RKO (cell line): ENCODE measurements at regions not wholly inside any gene's neighbourhood (a gene's known extent, or its start where the extent isn't known, plus 50 kb on each side); places are given as distances from the start of the nearest gene placed in this dataset.

Experiments used
- DNase-seq: peaks from one replicate; pipeline ENCODE4 v3.0.0-alpha.2; 2016; ENCODE audit warnings: low spot score

DNA sequence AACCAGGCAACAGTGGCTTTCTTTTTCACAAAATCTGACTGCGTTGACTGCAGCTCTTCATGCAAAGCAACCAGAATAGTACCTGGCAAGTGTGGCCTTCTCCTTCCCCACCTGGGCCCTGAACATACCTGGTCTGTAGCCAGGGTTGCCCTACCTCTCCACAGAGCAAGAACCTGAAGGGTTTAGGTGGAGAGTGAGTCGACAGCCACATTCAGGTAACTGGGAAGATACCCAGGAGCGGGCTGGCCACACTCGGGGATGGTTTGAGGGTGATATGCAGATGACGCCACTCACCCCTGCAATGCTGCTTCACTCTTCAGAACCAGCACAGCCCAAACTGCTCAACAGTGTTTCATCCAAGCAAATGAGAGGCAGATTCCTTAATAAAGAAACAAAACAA lies 117.3 kb downstream of the TTC32 start:
- no peak for DNase-seq

DNA sequence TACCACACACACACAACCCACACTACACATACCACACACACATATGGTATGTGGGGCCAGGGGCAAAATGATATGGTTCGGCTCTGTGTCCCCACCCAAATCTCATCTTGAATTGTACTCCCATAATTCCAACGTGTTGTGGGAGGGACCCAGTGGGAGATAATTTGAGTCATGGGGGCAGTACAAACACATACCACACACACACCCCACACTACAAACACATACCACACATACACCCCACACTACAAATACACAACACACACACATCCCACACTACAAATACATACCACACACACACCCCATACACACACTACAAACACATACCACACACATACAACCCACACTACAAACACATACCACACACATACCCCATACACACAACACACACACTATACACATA lies 117.8 kb downstream of the TTC32 start:
- DNase-seq, result no peak

DNA sequence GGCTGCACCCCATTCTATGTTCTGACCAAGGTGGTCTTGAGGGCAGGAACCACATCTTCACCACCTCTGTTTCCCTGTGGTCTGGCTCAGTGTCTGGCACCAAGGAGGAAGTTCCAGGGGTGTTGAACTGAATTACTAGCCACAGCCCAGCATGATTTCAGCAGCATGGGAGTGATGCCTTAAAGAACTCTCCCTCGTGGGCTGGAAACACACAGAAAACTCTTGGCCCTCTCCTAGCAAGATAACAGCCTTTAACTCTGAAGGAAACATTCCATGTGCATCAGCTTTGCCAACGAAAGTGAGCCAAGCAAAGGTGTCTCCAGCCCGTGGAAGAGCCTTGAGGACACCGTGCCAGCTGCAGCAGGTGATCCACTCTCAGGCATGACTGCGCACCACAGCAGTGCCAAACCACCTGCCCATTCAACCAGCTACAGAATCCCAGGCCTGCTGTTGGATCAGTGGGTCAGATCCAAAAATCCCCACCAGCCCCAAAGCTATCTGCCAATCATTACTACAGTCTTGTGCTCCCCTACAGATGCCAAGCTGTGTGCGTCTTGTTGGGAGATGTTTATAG lies 124.8 kb downstream of the TTC32 start:
- no peak for DNase-seq

DNA sequence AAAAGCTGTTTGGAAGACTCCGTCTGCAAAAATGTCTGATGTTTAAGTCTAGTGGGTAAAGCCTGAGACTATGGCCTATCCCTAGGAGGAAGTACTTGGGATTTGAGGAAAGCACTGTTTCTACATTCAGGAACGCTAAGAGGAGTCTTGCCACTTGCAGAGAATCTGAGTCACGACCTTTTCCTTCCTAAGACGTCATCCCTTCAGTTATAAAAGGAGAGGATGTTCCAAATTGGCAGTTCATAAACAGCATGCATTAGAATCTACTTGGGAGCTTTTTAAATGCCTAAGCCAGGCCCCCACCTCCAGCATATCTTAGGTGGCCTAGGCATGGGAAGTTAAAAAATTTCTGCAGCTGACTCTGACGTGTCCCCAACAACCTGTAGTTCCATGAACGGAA lies 125.9 kb downstream of the TTC32 start:
- no peak for DNase-seq

DNA sequence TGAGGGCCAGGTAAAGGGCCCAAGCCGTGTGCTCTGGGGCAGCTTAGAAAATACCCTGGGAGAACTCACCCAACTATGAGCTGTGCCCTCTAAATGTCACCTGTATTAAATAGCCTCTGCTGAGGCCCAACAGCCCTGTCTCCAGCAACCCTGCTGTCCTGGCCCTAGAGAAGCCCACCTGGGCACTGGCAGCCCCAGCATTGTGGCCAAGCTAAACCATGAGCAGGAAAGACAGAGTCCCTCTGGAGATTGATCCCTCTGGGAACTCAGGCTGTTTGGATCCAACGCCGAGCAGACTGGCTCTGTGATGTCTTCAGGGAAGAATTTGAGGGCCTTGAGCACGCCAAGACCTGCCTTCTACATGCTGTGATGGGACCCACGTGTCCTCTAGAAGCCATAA lies 126.5 kb downstream of the TTC32 start:
- DNase-seq, result no peak

DNA sequence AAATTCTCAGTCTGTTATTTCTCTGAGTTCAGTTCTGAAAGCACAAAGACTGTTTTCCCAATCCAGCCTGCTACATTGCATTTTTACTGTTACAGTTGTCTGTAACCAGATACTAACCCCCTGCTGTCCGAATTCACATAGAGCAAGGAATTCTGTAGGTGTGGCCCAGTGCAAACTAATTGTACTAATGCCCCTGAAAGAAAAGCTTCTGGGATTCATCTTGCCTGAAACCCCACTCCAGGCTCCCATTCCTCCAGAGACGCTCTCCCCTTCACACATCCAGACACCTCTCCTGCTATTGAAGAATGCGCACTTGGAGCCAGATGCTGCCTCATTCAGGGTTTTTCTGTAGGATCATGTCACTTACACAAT lies 127.0 kb downstream of the TTC32 start:
- DNase-seq, result no peak

DNA sequence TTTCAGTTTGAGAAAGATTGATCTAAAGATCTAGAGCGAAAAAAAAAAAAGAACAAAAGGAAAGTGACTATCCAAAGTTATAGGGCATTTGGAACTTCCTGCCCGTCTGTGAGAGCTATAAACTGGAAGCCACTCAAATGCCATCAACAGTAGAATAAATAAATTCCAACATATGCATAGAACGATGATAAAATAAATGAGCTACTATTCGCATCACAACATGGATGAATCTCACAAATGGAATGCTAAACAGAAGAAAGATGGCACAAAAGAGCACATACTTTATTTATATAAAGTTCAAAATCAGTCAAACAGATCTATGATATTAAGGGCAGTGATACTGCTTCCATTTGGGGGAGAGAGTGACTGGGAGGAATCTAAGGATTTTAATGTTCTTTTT lies 128.8 kb downstream of the TTC32 start:
- no peak for DNase-seq

DNA sequence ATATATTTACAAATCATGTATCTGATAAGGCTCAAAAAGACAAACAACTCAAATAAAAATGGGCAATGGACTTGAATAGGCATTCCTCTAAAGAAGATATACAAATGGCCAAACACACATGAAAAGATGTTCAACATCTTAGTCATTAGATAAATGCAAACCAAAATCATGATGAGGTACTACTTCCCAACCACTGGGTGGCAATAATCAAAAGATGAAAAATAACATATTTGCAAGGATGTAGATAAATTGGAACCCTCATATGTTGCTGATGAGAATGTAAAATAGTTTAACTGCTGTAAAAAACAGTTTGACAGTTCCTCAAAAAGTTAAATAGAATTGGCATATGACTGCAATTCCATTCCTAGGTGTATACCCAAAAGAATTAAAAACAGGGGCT lies 132.3 kb downstream of the TTC32 start:
- peak; percentile 51 for DNase-seq

DNA sequence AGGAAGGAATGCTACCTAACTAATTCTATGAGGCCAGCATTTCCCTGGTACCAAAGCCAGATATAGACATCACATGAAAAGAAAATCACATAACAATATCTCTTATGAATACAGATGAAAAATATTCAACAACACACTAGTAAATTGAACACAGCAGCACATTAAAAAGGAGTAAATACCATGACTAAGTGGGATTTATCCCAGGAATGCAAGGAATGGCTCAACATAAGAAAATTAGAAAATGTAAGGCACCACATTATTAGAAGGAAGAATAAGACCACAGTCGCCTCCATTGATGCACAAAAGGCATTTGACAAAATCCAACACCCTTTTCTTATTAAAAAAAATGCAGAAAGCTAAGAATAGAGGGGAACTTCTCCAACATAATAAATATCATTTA lies 133.9 kb downstream of the TTC32 start:
- no peak for DNase-seq

DNA sequence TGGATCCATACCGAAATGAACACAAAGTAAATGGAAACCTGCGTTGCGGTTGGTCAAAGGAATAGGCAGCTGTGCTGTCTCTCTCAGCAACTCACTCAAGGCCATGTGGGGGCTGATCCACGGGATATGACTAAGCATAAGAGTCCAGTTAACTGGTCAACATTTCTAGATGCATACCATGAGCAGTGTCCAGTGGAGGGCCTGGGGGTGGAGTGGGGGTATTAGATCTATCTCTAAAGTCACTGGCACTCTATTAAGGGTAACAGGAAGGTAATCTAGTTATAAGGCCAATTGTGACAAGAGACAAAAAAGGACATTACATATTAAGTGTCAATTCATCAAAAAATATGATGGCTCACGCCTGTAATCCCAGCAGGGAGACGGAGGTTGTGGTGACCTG lies 136.8 kb downstream of the TTC32 start:
- DNase-seq, result peak; percentile 18

DNA sequence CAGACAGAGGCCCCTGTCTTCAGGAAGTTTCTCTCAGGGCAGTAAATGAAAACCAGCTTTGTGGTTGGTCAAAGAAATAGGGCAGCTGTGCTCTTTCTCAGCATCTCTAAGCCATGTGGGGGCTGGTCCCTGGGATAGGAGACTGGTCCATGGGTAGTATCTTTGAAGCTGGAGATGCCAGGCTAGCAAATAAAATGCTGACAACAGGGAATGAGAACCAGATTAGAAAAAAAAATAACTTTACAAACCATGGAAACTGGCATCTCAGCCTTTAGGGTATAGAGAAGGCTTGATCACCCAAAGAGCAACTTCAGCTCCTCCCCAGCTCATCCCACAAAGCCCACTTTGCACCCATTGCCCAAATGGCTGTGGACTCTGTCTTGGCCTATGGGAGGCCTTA lies 138.1 kb downstream of the TTC32 start:
- no peak for DNase-seq

DNA sequence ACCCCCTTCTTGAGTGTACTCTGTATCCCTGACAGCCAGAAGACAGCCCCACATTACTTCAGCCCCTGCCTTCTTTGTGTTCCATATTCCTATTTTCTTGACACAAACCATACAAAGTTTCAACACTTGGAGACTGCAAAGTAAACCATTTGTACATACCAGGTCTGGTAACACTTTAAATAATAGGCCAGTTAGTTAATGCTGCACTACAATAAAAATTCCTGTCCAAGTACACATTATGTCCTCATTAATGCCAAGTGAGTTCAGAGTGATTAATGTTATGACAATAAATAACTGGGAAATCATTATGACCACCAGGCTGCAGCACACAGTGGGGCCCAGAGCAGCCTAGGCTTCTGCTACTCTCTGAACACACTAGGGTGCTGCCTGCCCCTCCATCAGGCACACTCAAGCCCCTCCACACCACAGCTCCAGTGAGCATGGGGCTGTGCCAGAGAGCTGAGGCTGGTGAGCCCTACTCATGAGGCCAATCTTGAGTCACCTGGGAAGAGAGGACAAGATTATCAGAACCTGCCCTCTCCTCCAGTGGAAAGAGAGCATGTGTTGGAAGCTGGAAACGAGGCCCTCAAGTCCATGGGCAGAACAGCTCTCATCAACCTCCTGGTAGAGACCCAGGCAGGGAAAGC lies 138.7 kb downstream of the TTC32 start:
- DNase-seq, result no peak

DNA sequence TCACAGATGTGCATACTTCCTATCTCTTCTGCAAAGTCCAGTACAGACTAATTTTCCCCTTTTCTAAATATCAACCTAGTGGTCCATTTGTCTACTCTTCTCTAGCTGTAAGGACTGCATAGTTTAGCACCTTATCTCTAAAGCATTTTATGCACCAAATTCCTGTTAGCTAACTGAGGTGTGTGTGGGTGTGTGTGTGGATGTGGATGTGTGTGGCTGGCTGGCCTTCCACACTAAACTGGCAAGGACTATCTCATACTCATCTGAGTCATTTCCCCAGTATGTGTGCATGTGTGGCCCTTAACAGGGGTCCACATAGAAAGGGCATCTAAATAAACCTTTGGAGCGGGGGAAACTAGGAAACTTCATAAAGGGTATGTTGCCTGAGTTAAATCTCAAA lies 139.6 kb downstream of the TTC32 start:
- no peak for DNase-seq

DNA sequence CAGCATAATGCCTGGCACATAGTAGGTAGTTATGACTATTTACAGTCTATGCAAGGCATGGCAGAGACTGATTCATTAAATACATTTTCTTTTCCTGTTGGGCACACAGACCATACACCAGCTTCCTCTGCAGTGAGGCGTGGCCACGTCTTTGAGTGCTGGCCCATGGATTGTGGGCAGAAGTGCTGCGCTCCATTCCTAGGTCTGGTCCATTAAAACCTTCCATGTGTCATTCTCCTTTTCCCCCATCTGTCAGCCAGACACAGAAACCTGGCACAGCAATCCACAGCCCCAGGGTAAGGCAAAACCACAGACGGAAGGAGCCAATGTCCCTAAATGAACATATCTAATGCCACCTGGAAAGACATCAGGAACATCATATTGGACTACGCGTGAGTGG lies 141.9 kb downstream of the TTC32 start:
- DNase-seq, result no peak

DNA sequence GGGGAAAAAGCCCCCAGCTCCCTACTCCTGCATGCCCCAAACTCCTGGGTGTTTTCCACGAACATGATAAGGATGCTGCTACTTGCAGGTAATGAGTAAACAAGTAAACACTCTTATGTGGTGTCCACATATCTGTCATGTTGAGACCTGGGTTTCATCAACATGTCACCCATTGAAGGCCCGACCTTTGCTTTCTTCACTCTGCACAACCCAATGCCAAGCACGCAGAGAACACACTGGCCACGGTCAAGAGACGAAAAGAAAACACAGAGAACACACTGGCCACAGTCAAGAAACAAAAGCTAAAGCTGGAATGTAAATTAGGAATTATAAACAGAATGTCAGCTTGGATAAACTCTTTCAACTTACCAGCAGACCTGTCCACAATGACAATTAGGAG lies 143.1 kb downstream of the TTC32 start:
- DNase-seq, result no peak

DNA sequence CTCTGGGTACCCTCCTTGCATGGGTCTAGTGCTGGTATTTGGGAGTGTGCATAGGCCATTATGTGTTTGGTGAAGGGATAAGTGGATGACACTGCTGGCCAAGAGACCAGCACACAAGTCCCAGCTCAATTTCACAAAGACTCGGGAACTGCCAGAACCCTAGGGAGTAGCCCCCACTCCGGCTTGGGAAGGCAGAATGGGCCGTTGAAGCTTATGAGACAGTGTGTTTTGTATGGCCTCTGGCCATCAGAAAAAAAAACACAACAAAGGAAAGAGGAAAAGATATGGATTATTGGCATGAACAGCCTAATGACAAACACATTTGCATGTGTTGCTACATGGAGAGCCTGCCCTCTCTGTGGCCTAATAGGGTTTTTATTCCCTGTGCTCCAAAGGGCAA lies 144.2 kb downstream of the TTC32 start:
- no peak for DNase-seq

DNA sequence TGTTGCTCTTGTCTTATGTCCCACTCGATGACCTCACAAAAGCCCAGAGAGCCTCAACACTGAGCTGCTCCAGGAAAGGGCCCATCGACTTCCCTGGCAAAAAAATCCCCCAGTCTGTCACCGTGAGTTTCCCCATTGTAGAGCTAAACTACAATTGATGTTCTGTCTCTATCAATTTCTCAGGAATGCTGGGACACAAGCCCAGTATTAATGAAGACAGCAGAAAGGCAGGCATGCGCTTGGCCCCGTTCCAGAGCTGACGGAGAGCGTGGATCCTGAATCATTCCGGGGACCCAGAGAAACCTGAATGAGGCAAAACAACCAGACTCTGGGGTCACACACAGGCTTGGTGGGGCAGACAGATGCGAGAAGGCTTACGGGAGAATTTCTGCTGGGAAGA lies 146.9 kb downstream of the TTC32 start:
- DNase-seq, result no peak

DNA sequence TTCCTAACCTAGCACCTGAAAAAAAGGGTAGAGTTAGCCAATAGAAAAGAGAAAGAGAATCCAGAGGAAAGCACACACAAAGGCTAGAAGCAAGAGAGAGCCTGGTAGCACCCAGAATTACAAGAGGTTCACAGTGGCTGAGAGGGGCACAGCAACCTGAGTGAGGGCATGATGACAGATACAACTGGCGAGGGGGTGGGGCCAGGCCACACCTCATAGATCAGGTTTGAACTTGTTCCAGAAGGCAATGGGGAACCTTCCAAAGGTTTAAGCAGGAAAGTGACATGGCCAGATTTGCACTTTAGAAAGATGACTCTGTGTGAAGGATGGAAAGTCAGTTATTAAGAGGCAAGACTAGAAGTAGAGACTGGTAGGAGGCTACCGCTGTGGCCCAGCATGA lies 148.0 kb downstream of the TTC32 start:
- no peak for DNase-seq

DNA sequence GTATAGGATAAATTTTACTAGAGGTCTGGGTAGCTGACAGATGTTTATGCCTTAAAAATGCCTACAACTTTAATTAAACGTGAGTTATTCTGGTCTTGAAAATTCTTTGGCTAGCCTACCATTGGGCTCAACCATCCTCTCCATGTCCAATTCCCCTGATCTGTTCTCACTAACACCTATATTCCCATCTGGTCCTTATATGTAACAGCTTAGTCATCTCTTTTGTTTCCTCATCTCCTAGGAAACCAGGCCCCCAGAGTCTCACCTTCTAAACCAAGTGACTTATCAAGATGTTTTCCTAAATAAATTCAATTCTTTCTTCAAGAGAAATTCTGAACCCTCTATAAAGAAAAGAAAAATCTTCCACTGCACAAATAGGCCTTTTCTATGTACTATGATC lies 148.5 kb downstream of the TTC32 start:
- DNase-seq, result no peak

DNA sequence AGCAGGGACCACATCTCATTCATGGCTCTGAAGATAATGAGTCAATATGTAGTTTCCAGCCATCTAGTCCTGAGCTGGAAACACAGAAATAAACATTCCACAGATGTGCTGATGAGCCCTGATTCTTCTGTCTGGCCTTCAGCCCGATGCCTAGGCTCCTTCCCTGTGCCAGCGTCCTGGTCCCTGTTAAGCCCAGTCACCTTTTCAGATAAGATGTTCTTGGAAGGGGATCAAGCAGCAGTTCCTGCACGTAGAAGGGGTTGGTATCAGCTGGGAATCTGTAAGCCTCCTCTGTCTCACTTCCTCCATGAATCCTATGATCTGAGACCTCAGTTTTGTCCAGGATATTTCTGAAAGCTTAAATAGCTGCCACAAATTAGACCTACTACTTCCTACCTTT lies 149.3 kb downstream of the TTC32 start:
- DNase-seq, result no peak

DNA sequence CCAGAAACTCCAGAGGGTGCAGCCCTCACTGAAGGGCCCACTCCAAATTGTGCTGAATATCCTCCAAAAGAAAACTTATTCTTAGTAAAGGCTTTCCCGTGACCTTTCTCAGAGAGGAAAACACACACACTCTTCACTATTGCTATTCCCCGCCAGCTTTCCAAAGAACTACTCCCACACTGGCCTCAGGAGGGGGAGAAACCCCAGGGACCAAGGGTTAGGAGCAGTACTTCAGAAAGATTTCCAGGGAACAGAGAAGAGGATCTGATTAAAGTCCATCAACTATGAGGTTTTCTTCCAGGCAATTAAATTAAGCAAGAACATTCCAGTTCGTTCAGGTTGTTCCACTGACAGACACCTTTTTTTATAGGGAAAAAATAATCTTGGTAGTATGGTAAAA lies 150.2 kb downstream of the TTC32 start:
- DNase-seq, result no peak

DNA sequence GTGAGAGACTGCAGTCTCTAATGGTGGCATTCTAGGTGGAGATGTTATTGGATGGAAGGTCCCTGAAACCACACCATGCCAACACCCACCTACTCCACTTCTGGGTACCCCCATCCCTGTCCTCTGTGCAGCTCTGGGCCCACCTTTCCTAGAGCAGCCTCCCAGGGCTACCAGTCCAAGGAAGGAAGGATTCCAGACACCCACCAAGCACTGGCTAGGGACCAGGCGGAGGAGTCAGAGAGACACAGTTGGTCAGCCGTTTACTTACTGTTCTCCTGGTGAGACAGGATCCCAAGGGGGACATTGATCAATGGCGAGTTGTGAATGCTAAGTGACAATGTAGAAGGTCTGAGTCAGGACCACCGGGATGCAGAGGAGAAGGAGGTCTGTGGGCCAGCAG lies 151.6 kb downstream of the TTC32 start:
- no peak for DNase-seq

DNA sequence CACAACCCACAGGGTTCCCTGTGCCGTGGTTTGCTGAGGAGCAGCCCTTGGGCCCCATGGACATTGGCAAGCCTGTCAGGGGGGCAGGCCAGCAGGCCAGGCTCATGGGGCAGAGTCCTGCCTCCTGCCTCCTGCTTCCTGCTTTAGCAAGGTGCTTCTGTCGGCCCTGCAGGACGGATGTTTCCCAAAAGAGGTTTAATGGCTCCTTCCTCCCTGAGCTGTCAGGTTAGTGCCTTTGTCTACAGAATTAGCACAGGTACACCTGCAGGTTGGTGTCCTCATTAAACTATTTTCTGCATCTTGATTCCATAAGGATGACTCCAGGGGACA lies 152.3 kb downstream of the TTC32 start:
- DNase-seq, result no peak

DNA sequence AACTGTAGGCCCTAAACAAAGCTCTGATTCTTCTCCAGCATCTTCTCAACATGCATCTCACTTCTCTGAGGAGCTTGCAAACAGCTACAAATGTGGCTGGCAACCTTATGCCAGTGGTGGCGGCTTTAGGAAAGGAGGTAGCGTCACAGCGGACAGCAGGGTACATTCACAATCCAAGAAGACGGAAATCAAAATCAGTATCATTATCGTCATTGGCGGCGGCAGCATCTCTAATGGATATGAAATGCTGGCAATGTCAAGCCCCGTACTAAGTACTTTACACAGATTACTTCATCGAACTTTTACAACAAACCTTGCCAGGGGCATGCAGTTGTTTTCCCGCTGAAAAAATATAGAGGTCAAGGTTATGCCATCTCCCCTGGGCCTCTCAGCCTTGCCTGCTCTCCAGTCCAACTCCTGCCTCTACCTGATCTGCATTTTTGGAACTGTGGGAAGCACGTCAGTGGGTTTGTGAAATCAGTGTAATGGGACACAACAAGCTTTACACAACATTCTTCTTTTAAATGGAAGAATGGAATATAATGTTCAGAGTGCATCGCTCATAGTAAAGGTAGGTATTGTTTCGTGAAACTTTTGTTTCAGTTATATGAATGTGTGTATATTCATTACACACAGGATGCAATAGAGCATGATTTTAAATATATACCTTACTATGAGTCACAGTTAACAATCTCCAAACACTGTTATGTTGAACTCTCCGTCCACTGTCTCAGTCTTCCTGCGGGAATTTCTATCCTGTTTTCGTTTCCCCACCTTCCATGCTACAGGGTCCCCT lies 152.9 kb downstream of the TTC32 start:
- no peak for DNase-seq
